GM21381 (cell line): ENCODE measurements at regions not wholly inside any gene's neighbourhood (a gene's known extent, or its start where the extent isn't known, plus 50 kb on each side); places are given as distances from the start of the nearest gene placed in this dataset.
A peak's percentile ranks its signal among the peaks of the same experiment; 100 is the strongest.

Experiments used
- ATAC-seq: cut with Tn5 transposase; IDR thresholded peaks from one replicate; pipeline ENCODE4 v1.9.1; 2021; ENCODE audit warnings: mild to moderate bottlenecking, moderate library complexity; ENCODE audit not compliant: unreplicated experiment

DNA sequence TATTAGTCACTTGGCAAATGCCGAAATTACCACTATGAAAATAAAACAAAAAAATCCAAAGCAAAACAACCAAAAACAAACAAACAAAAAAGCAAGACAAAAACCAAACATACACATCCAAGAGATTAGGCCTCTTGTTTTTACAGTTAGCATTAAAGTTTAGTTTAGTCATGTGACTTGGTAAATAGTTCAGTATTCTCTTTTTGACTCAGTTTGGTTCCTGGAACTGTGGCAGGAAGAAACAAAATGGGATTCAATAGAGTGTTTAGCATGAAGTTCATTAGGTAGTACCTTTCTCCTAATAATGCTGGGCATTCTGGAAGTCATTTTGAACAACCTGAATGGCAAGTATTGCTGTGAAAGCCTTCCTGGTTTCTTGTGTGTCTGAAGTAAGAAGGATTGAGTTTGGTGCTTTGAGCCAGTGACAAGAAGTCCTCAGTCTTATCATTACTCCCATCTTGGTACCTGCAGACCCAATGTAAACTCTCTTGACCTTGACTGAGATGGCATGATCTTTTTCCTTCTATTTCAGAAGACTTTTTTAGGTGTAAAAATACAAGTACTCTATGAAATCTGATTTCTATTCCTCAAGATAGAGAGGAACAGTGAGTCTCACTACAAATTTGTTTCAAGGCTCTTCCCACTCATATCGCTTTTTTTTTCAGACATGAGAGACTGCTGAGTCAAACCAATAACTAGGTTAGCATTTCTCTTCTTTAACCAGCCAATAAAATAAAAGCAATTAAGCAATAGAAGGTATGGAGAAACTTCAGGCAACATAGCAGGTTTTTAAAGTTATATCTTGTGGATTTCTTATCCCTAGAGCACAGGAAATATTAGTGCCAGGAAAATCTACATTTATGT lies 223.6 kb upstream of the PREP start:
- ATAC-seq, result no peak

DNA sequence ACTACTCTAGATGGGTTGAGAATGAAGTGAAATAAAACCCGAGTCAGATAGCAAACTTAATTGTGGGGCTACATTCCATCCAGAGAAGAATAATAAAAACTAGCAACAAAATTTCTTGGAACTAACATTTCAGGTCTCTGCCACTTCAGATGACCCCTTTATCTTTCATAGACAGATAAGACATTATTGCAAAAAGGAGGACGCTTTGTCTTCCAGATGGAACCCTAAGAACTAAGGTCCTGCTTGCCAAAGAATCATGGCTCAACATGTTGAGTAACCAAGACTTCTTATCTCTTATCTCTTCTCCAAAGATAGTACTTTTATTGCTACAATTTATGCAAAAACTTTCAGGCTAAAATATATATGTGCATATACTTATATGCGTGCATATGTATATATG lies 221.1 kb upstream of the PREP start:
- ATAC-seq, result no peak

DNA sequence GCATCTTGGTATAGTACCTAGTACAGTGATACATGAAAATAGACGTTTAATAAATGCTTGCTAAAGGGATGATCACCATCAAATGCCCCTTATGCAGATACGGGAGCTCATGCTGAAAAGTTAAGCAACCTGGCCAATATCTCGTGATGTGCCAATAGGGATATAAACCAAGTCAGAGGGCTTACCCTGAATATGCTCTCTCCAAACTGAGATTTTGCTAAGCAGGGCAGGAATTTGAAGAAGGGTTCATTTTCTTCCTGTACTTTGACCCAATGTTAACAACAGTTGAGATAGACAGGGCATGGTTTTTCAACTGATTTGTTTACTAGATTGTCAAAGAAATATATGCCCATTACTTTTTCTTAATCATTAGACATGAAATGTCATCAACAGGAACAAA lies 219.3 kb upstream of the PREP start:
- ATAC-seq, result no peak

DNA sequence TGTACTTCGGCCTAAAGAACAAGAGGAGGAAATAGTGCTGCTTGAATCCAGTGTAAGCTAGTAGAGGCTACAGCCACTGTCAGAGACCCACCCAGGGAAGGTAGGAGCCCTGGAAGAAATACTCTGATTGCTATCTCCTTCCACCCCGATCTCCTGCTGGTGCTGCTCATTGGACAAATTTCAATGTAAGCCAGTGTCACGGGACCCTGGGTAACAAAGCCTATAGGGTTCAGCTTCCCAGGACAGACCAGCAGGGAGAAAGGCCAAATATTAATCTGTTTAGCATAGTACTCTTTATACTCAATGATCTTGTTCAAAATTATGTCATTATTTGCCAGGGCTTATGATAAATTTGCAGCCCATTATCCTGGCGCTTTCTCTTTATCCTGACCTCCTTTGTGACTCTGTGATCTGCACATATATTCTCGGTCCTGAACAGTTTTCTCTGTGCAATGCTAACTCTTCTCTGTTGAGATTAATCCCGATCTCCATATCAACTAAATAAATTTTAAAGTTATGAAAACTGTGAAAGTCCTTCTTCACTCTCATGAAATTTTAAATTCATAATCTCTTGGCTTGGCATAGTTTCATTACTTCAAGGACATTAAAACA lies 218.8 kb upstream of the PREP start:
- no peak for ATAC-seq

DNA sequence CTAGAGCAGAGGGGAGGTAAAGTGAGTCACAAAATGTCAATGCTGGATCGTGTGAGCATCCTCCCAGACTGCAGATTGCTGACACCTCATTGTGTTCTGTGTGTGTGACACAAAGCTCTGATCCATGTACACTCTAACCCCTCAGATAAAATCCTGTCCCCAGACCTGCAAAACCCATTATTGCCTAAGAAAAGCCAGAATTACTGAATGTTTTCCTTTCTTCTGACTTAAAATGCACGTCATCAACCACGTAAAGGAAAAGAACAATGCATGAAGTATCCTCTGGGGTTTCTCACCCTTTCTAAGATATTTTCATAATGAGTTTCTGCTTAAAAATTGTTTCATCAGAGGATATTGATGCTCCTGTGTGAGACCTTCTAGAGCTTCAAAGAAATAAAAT lies 218.0 kb upstream of the PREP start:
- no peak for ATAC-seq

DNA sequence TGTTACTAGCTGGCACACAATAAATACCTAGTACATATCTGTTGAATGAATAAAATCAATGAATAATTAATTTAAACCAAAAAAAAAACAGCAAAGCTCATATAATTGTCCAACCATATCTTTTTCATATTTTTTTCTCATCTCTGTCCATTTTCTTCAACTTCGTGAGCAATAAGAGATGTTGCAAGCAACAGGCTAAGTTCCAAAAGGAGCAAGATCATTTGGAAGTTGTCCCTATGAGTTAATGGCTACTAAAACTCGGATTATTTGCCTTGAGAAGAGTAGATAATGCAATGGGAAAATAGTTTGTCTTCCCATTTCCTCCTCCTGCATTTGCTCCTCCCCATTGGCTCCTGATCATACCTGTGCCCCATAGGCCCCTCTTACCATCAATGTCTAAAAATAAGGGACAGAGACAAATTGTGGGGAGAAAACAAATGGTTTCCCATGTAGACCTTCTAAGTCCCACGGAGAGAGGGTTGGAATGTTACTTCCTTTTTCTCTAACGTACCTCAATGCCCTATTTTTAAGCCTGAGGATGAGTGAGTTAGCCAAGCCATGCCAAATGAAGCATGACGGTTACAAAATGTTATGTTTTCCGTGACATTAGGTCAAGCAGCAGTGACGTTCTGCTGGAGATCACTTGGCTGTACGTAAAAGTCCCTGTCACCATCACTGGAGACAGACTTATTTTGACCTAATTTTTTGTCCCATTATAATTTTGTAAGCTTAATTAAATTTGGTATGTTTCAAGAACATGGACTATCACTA lies 217.3 kb upstream of the PREP start:
- ATAC-seq, result no peak

DNA sequence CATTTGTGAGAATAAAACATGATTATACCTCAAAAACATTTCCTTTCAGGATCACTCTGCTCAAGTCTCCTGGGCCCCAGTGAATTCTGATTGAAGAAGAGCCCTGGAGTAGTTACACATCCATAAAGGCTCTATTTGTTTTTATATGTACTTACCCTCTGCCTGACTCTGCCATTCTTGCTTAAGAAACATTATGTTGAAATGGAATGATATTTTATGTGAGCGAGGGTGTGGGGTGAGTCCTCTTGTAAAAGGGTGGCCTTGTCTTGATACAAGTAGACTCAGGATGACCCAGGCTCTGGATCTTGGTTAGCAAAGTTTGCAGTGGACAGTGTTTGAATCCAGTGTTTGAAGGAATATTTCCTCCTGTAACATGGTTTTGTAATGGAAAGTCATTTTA lies 215.4 kb upstream of the PREP start:
- ATAC-seq, result no peak

DNA sequence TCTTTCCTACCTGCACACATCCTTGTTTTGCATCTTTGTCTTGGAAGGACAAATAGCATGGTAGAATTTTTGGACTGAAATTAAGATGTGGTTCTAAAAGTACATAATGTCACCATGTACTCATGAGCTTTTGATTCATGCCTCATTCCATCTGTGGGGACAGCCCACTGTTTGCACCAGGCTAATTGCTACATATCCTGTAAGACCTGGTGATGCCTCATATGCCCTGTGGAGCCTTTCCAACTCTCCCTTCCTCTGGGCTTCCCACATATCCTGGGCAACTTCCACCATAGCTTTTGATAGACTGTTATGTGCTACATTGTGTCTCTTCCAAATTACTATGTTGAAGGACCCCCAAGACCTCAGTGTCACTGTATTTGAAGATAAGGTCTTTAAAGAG lies 213.6 kb upstream of the PREP start:
- ATAC-seq, result no peak

DNA sequence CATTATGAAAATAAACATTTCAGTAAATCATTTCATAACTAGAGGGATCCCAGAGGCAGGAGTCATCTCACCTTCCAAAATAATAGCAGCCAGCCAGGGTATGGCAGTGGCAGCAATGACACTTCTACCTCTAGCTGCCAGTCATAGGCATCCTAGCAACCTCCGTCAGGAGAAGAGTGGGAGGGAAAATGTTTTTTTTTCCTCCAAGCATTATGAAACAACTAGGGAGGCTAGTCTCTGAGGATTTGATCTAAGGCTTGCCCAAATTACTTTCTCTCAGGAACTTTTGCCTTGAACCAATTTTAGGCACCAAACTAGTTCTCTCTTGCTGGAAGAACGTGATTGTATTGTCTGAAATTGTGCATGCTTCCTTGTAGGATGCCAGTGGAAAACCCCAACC lies 208.7 kb upstream of the PREP start:
- ATAC-seq, result no peak

DNA sequence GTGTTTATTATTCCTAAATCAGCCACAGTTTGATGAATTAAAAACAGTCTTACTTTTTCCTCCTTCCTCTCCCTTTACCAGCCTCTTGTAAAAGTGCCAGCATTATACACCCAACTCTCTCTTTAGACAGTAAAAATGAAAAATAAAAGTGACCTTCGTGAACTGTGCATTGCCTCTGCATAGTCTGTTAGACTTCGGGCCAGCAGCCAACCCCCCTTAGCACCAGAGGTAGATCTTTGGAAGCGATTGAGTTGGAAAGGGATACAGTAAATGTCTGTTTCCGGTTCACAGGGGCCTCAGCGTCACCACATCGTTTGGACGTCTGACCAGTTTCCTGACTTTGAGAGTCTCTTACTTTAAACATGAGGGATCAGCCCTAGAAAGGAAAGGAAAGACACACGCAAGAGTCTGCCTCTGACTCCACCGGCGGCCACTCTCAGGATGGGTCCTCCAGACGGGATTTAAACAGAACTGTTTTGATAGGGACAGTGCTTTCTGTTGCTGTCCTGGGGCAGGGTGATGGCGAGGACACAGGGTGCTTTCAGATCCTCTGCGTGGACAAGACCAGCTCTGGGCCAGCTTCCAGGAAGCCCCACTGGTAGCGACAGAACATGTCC lies 206.6 kb upstream of the PREP start:
- ATAC-seq, result no peak

DNA sequence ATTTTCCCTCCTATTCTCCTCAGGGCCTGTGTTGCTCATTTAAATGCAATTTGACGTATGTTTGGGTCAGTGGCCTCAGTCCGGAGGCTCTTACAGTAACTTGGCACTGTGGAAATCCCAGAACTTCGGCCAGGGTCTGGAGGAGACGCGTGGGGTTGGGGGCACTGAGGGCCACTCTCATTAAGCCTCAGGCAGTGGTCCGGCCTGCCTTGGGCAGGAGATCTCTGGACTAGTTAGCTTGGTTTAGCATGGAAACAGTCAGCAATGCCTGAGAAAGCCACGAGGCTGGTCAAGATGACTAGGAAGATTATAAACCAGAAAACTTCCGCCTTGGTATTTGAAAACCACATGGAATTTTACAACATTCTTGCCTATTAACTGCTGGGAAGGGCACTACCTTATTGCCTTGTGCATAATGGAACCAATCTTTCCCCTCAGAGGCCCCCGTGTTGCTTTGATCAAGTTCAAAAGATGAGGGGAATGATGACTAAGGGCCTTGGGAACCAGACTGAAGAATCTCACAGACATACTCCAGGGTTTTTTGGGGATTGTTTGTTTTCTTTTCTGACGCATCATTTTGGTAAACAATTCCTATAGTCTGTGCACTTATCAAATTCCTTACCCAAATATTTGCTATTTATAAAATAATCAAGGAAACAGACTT lies 206.0 kb upstream of the PREP start:
- no peak for ATAC-seq

DNA sequence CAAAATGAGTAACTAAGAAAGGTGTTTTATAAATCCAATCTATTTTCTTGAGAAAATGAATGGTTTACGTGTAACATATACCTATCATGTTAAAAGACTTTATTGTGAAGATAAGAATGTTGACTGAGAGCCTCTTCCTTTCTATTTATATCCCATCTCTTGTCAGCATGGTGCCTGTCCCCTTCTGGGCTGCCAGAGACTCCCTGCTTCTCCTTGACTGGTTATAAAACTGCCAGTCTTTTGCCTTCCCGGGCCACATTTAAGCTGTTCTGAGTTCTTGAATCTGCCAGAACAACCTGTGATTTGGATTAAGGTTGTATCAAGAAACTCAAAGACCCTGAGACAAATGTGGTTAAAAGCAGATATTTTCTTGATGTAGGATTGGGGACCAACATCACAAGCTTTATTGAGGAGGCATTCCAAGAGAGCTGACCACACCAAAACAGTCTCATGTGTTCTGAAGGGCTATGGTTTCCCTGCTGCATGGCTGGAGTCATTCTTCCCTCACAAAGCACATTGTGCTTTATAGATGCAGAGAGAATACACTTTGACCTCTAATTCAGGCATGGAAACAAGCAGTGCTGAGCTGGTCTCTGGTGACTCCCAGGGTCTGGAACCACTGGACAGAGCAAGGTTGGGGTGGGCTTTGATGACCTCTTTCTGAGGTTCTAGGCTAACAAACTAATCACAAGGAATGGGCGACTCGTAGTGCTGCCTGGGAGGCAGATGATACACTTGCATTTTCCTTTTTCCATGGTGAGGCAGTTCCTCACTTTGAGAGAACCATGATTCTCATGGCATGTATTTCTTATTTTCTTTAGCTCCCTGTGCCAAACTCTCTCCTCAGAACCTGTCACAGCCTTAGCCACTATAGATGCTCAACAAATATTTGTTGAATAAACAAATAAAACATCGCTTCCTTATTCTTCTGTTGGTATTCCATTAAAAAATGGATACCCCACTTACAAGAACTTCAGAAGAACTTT lies 205.0 kb upstream of the PREP start:
- no peak for ATAC-seq

DNA sequence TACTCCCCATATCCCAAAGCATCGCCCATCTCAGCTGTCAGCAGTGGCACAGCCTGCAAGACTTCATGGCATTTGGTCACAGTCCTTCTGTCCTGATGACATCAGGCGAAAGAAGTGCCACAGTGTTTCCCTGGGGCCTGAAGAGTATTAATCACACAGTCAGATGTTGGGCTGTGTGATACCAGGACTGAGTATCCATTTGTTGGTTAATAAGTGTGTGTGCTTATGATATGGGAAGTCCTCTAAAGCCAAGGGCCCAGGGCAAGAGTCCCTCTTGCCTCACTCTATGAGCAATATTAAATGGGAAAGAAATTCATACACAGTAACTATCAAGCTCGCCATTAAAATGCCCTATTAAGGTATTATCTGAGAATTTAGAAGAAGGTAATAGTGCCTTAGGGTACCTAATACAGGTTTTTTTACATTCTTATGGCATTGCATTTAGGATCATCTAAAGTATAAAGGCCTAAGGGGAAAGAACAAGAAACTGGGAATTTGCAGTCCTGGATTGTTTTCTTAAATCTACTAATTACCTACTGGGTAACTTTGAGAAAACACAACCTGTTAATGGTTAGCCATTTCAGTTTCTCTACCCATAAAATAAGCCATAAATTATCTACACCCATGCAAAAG lies 204.1 kb upstream of the PREP start:
- ATAC-seq, result no peak

DNA sequence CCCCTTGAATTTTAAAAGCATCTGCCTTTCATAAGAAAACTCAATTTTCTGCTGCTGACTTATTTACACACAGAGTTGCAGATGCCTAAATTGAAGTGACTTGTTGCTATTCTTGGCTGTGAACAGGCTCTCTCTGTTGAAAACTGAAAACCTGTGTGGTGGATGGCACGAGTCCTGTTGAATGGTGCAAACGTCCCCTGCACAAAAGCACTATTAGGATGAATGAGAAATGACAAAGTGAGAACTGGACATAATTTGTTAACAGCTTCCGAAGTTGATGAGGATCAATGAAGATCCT lies 201.7 kb upstream of the PREP start:
- ATAC-seq, result no peak

DNA sequence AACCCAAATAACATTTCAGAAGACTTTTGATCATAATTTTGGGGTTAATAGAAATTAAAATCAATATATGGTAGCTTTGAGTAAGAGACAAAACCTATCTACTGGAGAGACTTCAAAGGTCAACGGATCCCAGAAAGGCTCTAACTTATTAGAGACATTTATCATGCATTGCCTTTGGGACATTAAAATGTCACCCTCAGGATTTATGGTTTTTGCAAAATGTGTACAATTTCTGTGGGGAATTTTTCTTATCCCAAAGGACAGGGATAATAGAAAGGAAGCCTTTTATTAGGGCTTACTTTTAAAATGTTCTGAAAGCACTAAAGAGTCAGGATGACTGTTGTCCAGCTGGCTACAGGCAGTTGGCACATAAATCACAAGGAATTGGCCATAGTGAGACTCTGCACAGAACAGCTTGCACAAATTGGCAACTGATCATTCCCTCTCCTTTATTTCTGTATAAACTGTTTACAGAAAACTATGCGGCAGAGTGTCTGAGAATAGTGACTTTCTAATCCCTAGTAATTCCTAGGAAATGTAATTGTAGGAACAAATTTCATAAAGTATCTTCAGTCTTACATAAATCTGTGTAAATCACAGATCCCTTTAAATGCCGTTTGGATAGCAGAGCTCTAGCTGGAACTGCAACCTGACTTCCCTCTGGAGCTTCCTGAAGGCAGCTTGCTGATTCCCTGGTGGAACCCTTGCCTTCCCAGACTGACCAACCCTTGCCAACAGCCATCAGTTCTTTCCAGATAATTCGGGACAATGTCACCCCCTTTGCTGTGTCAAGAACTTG lies 201.1 kb upstream of the PREP start:
- no peak for ATAC-seq

DNA sequence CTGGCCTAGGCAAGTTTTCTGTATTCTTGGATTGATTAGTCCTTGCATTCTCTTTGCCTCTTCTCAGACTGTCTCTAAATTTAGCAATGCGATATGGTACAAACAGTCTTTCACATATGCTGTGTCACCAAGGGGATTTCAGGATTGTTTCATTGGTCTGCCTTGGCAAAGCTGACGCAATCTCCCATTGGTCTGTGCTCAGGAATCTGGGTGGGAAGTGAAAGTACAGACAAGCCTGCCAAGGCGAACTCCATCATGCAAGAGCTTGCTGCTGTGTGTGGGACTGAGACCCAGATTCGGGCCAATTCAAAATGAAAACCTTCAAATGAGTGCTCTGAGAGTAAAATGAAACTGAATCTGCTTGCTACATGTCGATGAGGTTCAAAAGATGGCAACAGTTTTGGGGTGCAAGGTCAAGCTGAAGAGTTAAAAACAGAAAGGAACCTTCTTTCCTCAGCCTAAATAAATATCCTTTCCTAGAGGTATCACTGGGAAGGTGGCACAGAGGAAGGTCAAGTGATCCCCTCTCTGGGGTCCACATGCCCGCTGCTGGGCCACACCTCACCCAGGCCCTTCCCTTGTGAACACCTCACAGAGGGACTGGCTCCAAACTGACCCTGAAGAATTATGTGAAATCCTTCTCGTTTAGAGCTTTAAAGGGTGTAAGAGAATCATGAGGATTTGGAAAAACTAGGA lies 198.8 kb upstream of the PREP start:
- ATAC-seq, result peak; percentile 82

DNA sequence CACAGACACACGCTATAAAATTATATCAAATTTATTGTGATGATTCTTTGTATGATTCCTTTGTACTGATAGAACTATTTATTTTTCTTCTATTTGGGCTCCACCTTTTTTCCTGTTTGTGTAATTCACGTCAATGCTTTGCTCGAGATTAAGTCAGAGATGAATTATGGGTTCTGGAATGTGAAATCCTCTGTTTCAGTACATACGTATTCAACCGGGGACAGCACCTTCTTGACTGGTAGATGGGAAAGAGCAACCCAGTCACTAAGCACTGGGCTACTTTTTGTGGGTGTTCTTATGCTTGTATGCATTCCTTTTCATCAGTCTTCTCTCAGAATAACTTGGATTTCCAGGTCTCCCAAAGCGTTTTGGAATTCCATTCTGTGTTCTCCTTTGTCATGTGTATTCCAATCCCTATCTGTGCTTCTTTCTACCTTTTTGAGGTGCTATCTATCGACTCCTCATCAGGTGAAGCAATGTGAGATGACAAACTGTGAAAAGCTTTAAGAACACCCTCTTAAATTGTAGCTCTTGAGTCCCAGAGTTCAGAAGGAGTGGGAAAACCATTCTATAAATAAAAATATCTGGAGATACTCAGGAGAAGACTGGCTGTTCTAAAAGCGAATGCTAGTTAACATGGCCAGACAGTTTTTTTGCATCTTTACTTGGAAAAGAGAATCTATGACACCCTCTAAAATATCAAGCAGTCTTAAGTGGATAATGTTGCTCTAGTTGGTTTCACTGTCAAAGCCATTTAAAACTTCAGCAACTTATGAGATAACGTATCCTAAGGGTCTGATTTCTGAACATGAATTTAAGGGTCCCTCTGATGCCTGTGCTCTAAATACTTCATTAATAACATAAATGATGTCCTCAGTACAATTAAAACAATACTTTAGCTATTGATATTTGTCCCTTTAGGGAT lies 197.7 kb upstream of the PREP start:
- no peak for ATAC-seq
